ENCODE measurements at regions not wholly inside any gene's neighbourhood (a gene's known extent, or its start where the extent isn't known, plus 50 kb on each side); places are given as distances from the start of the nearest gene placed in this dataset.

GRCh38 chr3:196141052-196141865 is 59.4 kb upstream of the TFRC start (continued):
- peak; percentile 86 for TF ChIP-seq MGA (IDR thresholded peaks at IDR 0.05)
- no peak for TF ChIP-seq PML (IDR thresholded peaks at IDR 0.05; ENCODE audit: low read length)
- TF ChIP-seq SOX6 (IDR thresholded peaks at IDR 0.05), result no peak
- no peak for TF ChIP-seq ZBTB17 (CRISPR knock-in tag; IDR thresholded peaks at IDR 0.05)
- no peak for TF ChIP-seq CREBBP (IDR thresholded peaks at IDR 0.05; ENCODE audit: low read depth, low read length)
- 0 out of 2 replicates have a peak, but pooled peaks have one; percentile 41 for TF ChIP-seq NR4A1 (CRISPR knock-in tag; IDR thresholded peaks at IDR 0.05)
- peak; percentile 43; the same call in 1 of the 2 replicates for TF ChIP-seq NR4A1 (tag; IDR thresholded peaks at IDR 0.05)
- TF ChIP-seq SMARCB1 (IDR thresholded peaks at IDR 0.05; ENCODE audit: insufficient read length, low read depth), result no peak
- TF ChIP-seq HMGXB4 (CRISPR knock-in tag; IDR thresholded peaks at IDR 0.05), result no peak
- TF ChIP-seq ZNF280B (CRISPR knock-in tag; IDR thresholded peaks at IDR 0.05), result no peak
- peak; percentile 56 for TF ChIP-seq RBBP5 (IDR thresholded peaks at IDR 0.05; ENCODE audit: borderline replicate concordance, insufficient read depth, low read length, poor library complexity, severe bottlenecking)
- no peak for TF ChIP-seq NR2C1 (IDR thresholded peaks at IDR 0.05)
- TF ChIP-seq NR2C1 (tag; IDR thresholded peaks at IDR 0.05), result peak; percentile 38; the same call in 1 of the 2 replicates
- no peak for TF ChIP-seq HCFC1 (IDR thresholded peaks at IDR 0.05; ENCODE audit: low read depth, low read length)

Measured in K562 (cell line).